ENCODE measurements at regions not wholly inside any gene's neighbourhood (a gene's known extent, or its start where the extent isn't known, plus 50 kb on each side); places are given as distances from the start of the nearest gene placed in this dataset.

DNA sequence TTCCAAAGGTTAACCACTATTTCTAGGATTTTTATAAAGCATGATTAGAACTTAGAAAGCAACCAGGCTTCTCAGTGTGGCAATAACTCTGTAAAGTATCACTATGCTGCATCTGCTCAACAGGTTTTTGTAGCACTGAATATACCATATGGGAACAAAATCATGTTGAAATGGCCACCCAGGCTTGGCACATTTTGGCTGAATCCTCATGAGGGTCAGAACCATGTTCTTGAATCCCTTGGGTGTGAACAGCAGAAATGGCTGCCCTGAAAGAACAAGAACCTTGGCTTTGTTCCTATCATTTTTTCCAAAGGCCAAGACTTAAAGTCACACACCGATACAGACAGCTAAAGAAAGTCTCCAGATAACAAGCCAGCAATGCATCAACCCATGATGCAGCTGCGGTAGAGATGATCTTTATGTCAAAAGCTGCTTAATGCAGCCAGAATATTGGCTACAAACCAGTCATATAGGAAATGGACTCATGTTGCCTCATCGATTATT lies 283.0 kb upstream of the NOX3 start:
- H3K9me3 Mint-ChIP-seq: no peaks in the 10 kb centered on the region
- H3K36me3 Mint-ChIP-seq: no peaks in the 10 kb centered on the region
- H3K4me3 Mint-ChIP-seq: no peak overlapping the region
- H3K4me1 Mint-ChIP-seq: no peaks in the 10 kb centered on the region
- TF ChIP-seq, protein P1, sequence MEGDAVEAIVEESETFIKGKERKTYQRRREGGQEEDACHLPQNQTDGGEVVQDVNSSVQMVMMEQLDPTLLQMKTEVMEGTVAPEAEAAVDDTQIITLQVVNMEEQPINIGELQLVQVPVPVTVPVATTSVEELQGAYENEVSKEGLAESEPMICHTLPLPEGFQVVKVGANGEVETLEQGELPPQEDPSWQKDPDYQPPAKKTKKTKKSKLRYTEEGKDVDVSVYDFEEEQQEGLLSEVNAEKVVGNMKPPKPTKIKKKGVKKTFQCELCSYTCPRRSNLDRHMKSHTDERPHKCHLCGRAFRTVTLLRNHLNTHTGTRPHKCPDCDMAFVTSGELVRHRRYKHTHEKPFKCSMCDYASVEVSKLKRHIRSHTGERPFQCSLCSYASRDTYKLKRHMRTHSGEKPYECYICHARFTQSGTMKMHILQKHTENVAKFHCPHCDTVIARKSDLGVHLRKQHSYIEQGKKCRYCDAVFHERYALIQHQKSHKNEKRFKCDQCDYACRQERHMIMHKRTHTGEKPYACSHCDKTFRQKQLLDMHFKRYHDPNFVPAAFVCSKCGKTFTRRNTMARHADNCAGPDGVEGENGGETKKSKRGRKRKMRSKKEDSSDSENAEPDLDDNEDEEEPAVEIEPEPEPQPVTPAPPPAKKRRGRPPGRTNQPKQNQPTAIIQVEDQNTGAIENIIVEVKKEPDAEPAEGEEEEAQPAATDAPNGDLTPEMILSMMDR (IDR thresholded peaks at IDR 0.05; ENCODE audit: unreplicated experiment): no peak
- no peak overlapping the region for H3K27ac Mint-ChIP-seq
- no peak for DNase-seq (ENCODE audit: low spot score in 2 of 2, unreplicated experiment in 2 of 2)
- H3K27me3 Mint-ChIP-seq (ENCODE audit: low read depth): peaks cover 5% of the 10 kb centered on the region

DNA sequence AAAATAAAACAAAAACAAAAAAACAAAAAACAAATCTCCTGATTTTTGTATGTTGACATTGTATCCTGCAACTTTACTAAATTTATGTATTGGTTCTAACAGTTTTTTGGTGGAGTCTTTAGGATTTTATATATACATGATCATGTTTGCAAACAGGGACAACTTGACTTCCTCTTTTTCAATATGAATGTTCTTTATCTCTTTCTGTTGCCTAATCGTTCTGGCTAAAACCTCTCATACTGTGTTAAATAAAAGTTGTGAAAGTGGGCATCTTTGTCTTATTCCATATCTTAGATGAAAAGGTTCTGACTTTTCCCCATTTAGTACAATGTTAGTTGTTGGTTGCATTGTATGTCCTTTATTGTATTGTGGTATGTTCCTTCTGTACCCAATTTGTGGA lies 261.7 kb upstream of the NOX3 start:
- Mint-ChIP-seq H3K4me1 (no peaks in the 10 kb centered on the region), H3K36me3 (no peaks in the 10 kb centered on the region), H3K27ac (no peak overlapping the region), H3K4me3 (no peak overlapping the region), H3K9me3 (no peaks in the 10 kb centered on the region), H3K27me3 (ENCODE audit: low read depth) (peaks cover 6% of the 10 kb centered on the region)
- no peak for DNase-seq (ENCODE audit: low spot score in 2 of 2, unreplicated experiment in 2 of 2)
- TF ChIP-seq, protein P1 (IDR thresholded peaks at IDR 0.05; ENCODE audit: unreplicated experiment): no peak

DNA sequence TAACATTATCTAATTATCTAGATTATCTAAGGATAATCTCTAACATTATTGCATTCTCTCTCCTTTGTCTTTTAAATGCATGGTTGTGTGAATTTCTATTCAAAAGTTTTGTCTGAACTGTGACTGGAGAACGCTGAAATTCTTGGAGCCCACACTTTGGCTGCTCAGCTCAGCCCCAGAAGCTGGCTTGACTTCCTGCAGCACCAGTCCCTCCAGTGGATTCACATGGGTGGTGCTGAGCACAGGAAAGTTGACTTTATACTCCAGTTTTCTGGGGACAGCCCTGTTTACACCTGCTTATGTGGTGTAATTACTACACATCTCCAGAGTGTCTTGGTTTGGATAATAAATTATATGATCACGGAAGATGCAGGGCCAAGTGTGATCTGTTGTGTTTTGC lies 255.1 kb upstream of the NOX3 start:
- Mint-ChIP-seq H3K27me3 (ENCODE audit: low read depth) (peaks cover 2% of the 10 kb centered on the region), H3K36me3 (no peaks in the 10 kb centered on the region), H3K4me3 (no peak overlapping the region), H3K4me1 (no peaks in the 10 kb centered on the region), H3K9me3 (no peaks in the 10 kb centered on the region), H3K27ac (no peak overlapping the region)
- TF ChIP-seq, protein P1 (IDR thresholded peaks at IDR 0.05; ENCODE audit: unreplicated experiment): no peak
- DNase-seq (ENCODE audit: low spot score in 2 of 2, unreplicated experiment in 2 of 2): no peak

DNA sequence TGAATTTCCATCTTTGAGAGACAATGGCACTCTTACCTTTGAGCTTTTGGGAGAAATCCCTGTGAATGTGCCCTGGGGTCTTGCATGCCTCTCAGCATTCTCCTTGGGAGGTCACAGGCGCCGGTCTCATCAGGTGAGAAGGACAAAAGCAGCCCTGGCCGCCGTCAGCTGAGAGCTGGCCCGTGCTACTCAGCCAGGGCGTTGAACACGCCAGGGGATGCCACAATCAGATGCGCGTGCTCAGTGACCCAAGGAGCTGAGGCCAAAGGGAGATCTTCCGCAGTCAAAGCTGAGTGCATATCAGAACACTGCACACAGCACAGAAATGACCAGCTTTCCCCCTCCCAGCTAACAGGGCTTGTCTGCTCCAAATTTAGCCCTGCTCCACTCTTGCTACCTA lies 253.6 kb upstream of the NOX3 start:
- DNase-seq (ENCODE audit: low spot score in 2 of 2, unreplicated experiment in 2 of 2): no peak

DNA sequence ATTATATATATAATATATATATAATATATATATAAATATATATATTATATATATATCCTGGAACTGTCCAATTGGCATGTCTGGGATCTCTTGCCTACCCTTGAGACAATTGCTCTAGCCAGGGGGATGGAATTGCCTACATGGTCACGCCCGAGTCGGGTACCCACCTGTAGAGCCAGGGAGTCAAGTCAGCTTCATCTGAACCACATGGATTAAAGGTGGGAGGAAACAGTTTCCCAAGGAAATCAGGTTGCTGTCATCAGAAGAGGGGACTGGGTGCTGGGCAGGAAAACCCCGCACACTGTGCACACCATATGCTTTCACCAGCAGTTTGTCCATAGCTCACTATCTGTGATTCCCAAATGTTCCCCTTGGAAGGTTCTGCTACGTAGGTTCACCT lies 252.5 kb upstream of the NOX3 start:
- H3K36me3 Mint-ChIP-seq: no peaks in the 10 kb centered on the region
- TF ChIP-seq, protein P1 (IDR thresholded peaks at IDR 0.05; ENCODE audit: unreplicated experiment): no peak
- H3K4me3 Mint-ChIP-seq: no peak overlapping the region
- H3K9me3 Mint-ChIP-seq: peaks cover 12% of the 10 kb centered on the region
- no peak for DNase-seq (ENCODE audit: low spot score in 2 of 2, unreplicated experiment in 2 of 2)
- peaks cover 2% of the 10 kb centered on the region for H3K27me3 Mint-ChIP-seq (ENCODE audit: low read depth)
- no peak overlapping the region for H3K27ac Mint-ChIP-seq
- no peaks in the 10 kb centered on the region for H3K4me1 Mint-ChIP-seq

More for the DNA sequence above, 253.6 kb upstream of the NOX3 start:
- H3K4me1 Mint-ChIP-seq: no peaks in the 10 kb centered on the region
- TF ChIP-seq, protein P1 (IDR thresholded peaks at IDR 0.05; ENCODE audit: unreplicated experiment): no peak
- no peaks in the 10 kb centered on the region for H3K36me3 Mint-ChIP-seq
- peaks cover under 1% of the 10 kb centered on the region for H3K9me3 Mint-ChIP-seq
- peaks cover 2% of the 10 kb centered on the region for H3K27me3 Mint-ChIP-seq (ENCODE audit: low read depth)
- H3K27ac Mint-ChIP-seq: no peak overlapping the region
- no peak overlapping the region for H3K4me3 Mint-ChIP-seq

DNA sequence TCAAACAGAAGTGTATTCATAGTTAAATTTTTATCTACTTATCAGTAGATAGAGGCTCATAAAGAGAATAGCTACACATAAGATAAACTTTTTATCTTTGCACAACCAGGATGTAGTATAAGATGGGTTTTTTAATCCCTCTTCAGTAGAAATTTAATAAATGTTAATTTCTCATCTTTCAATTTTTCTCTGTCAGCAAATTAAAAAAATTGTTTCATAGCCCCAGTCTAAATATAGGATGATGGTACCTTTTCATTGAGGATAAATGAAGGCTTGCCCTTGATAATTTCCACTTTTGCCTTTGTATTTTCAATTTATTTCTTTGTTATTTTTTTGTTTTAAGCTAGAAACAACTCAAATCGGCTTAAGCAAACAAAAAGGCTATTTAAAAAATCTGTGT lies 251.2 kb upstream of the NOX3 start:
- Mint-ChIP-seq H3K27ac (no peak overlapping the region), H3K27me3 (ENCODE audit: low read depth) (peaks cover 2% of the 10 kb centered on the region), H3K4me1 (no peaks in the 10 kb centered on the region), H3K4me3 (no peak overlapping the region), H3K9me3 (peaks cover 16% of the 10 kb centered on the region), H3K36me3 (no peaks in the 10 kb centered on the region)
- TF ChIP-seq, protein P1 (IDR thresholded peaks at IDR 0.05; ENCODE audit: unreplicated experiment): no peak
- DNase-seq (ENCODE audit: low spot score in 2 of 2, unreplicated experiment in 2 of 2): no peak

All from mesothelial cell of epicardium (in vitro differentiated cells).